HG02610 (cell line): ENCODE measurements at regions not wholly inside any gene's neighbourhood (a gene's known extent, or its start where the extent isn't known, plus 50 kb on each side); places are given as distances from the start of the nearest gene placed in this dataset.

Experiments
- ATAC-seq: cut with Tn5 transposase; IDR thresholded peaks from one replicate; pipeline ENCODE4 v1.9.1; 2021; ENCODE audit warnings: mild to moderate bottlenecking, moderate library complexity; ENCODE audit not compliant: unreplicated experiment

DNA sequence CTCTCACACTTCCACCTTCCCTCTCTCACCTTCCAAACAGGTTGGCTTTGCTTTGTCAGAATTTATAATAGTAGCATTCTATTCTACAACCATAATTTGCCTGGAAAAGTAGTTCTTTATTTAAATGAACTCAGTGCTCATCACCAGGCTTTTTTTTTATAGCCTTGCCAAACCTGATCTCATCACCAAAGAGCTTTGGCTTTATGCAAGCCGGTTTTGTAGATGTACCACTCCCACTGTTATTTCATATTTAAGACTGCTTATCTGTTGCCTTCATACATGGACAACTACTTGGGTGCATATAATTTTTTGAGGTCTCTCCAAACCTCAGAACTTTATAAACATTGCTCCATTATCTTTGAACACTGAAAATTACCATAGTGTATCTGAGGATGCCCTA is 246.1 kb upstream of the PPP2R3A start:
- no peak for ATAC-seq

DNA sequence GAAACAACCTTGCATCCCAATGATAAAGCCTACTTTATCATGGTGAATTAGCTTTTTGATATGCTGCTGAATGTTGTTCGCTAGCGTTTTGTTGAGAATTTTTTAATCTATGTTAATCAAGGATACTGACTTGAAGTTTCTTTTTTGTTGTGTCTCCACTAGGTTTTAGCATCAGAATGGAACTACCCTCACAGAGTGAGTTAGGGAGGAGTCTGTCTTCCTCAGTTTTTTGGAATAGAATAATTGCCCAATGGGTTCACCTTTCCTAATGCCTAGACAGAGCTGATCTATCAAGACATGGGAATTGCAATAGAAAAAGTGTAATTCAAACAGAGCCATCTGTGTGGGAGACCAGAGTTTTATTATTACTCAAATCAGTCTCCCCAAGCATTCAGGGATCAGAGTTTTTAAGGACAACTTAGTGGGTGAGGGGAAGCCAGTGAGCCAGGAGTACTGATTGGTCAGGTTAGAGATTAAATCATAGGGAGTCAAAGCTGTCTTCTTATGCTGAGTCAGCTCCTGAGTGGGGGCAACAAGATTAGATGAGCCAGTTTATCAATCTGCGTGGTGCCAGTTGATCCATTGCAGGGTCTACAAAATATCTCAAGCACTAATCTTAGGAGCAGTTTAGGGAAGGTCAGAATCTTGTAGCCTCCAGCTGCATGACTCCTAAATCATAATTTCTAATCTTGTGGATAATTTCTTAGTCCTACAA is 237.4 kb upstream of the PPP2R3A start:
- ATAC-seq, result no peak

DNA sequence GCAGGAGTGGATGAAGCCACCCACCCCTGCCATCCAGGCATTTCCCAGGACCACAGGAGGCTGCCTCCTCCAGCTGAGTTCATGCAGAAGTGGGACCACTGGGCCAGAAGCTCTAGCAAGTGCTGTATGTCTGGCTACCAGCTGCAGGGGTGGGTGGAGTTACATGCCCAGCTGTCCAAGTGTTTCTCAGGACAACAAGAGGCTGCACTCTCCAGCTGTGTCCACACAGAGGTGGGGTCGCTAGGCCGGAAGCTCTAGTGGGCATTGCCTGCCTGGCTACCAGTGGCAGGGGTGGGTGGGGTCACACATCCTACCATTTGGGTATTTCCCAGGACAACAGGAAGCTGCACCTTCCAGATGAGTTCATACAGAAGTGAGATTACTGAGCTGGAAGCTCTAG is 234.0 kb upstream of the PPP2R3A start:
- ATAC-seq, result no peak

DNA sequence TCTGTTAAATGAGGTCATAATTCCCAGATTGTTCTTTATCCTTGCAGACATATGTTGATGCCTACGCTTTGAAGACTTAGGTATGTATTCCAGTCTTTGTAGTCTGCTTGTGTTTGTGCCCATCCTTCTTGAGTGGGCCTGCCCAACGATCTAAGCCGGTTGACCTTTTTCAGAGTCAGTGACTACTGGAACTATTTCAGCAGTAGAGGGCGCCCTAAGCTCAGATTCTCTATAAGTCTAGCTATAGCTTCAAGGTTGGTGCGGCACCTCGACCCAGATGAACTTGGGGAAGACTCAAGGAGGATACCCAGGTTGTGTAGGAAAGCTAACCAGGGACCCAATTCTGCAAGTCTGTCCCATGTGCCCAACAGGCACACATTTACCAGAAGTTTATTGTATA is 228.8 kb upstream of the PPP2R3A start:
- no peak for ATAC-seq

DNA sequence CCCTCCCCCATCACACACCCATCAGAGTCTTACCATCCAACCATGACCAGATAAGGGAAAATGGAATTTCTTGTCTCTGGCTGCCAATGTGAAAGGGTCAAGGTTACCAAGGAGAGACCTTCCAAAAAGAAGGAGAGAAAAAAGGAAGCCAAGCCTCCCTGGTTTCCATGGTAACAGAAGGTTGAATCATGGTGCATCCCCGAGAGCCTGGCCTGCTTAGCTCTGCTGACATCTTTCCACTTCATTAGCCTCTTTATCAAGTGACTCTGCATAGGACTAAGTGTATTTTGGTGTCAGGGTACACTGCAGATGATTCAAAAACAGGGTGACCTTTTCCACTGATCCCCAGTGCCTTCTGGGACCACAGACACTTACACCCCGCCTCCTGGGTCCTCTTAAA is 225.7 kb upstream of the PPP2R3A start:
- ATAC-seq, result no peak

DNA sequence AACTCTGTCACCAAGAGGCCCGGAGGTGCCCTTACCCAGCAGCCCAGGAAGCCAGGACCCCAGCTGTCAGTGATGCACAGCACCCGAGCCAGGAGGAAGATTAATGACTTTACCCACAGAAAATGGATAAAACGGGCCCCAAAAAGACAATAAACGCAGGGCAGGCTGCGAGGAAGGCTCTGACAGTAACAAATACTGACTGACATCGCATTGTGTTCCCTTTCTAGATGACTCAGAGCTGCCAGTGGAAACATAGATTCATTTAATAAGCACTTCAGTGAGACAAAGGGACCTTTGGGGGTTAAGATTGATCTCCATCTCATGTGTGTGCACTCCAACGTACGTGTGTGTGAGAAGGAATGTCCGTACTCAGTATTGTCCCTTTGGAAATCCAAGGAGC is 225.3 kb upstream of the PPP2R3A start:
- no peak for ATAC-seq

DNA sequence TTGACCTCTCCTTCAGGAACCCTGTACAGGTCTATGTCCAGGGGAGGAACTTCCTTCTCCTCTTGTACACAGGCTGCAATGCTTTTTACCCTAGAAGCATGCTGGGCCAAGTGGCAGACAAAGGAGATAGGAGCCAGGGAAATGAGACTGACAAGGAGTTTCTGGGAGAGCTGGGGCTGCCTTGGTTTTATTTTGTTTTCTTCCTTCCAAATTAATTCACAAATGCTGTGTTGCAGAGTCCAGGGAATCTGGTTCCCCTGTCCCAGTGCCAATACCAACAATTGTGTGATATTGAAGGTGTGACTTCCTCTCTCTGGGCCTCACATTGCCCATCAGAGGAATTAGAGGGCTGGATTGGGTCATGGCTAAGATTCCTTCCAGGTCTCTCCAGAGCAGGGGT is 224.8 kb upstream of the PPP2R3A start:
- ATAC-seq, result no peak

DNA sequence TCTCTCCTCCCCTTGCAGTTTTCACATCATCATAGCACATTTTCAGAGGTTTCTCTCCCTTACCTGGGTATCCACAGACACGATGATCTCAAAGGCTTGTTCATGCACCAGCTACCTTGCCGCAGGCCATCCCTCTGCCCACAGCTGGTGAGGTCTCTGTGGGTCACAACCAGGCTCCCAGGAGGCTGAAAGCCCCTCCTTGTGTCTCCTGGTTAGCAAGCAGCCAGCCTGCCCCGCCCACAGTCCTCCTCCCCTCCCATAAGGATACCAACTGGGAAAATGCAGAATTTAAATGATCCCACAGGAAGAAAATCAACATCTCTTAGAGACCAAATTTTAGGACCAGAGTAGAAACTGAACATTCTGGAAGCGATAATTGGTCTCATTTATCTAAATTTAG is 213.5 kb upstream of the PPP2R3A start:
- ATAC-seq, result no peak

DNA sequence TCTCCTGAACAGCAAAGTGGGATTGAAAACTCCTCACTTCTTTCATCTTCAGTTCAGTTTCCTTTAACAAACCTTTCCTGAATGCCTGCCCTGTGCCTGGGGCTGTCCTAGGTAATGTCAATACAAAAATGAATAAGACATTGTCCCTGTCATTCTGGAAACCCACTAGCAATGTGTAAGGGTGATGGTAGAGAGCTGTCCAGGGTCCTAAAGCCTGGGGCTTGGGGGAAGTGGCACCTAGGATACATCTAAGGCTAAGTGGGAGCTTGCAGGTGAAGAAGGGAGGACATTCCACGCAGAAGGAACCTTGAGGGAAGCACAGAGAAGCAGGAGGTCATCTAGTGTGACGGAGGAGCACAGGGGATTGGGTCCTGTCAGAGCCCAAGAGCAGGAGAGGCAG is 212.7 kb upstream of the PPP2R3A start:
- no peak for ATAC-seq

DNA sequence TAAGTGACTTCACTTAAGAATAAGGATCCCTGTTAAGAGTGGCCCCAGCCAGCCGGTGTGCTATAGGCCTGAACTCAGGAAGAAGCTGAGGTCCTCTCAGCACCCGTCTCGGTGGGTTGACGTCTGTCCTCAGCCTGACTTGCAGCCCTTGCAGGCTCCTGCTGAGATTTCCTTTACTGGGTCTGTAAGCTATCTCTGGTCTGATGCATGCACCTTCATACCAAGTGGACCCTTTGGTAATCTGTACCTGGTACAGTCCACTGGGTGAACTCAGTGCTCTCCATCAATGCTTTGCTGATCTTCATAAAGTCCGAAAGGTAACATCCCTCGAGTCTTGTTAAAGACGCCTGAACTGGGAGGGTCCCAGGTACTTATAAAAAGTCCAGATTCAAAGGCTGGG is 212.0 kb upstream of the PPP2R3A start:
- no peak for ATAC-seq

DNA sequence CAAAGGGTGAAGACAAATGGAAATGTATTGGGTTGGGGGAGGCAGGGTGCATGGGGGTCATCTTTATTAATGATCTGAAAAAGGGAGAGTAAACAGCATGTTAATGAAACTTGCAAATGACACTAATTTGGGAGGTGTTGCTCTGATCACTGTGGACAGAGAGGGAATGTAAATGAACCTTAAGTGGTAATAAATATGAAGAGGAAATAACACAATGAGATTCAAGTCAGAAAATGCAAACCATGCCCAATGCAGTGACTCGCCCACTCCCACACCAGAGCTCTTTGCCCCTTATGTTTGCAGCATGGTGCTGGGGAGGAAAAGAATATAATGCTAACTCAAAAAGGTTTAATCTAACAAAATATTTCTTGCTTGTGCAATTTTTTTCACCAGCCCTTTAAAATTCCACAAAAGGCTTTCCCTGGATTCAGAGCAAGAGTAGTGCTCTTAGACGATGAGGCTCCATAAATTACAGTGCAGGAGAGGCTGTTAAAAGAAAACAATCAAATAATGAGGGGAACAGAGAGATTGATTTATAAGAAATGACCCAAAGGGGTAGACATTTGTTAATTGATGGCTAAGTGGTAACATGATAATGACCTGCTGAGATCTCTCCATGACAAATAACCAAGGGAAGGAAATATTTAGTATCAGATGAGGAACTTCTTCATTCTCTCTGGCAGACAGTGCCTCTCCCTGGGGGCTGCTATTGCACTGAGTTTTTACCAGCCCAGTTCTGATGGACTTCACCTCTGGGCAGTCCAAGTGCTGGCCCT is 210.0 kb upstream of the PPP2R3A start:
- no peak for ATAC-seq

DNA sequence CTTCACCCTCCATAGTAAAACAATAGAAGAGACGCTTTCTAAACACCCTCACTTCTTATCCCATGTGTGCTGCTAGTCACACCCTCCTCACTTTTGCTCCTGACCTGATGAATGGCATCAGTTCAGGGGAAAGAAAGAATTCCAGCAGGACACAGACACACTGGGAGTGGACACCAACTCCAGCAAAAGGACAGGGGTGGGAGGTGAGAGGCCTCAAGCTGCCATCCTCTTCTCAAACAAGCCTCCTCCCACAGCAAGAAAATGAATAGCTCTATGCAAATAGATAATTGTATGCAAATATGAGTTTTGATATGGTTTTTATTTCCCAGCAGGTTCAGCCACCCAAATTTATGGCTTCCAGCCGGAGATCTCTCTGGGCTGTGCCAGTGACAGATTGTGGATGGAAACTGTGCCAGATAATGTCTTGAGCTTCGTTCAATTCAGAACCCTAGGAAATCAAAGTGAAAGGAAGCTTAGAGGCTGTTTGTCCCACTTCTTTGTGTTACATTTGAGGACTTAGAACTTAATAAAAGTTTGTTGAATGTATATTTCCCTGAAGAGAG is 209.3 kb upstream of the PPP2R3A start:
- ATAC-seq, result no peak

DNA sequence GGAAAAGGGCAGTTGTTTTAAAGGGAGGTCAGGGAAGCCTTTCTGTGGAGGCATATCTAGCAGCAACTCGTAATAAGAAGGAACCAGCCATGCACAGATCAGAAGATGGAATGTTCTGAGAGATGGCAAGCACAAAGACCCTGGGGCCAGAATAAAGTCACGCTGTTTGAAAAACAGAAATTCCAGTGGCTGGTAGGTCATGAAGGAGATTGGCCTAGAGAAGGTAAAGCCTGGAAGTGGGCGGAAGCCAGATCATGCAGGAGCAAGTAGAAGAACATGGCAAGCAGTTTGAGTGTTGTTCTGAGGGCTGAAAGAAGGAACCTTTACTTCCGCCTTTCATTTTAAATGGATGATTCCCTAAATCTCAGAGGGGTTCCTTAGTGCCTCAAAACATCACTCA is 208.1 kb upstream of the PPP2R3A start:
- ATAC-seq, result no peak

DNA sequence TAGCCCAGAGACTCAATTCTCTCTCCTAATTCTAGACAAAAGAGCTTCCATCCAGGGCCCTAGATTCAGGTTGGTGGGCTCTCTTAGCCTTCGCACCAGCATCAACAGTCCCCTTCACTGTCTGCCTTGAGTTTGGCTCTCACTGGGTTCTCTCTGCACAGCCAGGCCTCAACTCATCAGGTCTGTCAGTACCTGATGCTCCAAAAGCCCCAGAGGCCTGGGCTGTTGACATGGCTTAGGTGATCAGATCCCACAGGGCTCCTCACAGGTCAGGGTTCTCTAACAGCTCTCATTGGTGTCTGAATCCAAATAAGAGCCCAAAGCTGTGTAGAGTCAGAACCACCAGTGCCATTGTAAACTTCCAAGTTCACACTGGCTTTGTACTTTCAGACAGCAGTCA is 206.6 kb upstream of the PPP2R3A start:
- ATAC-seq, result no peak

DNA sequence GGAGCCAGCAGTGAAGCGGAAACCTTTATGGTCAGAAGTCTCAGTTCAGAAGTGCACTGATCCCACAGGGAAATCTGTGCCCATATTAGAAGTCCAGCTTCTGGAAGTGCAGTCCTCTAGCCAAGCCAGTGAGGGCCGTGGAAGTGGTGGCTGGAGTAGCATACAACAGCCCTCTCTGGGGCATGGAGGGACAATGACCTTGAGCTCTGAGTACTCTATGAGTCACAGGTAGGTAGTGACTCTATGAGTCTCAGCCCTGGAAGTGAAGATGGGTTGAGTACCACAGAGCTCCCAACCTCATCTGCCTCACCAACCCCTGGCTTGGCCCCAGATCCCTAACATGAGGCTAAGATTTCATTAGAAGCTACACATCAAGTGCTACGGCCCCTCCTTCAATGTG is 205.9 kb upstream of the PPP2R3A start:
- ATAC-seq, result no peak

DNA sequence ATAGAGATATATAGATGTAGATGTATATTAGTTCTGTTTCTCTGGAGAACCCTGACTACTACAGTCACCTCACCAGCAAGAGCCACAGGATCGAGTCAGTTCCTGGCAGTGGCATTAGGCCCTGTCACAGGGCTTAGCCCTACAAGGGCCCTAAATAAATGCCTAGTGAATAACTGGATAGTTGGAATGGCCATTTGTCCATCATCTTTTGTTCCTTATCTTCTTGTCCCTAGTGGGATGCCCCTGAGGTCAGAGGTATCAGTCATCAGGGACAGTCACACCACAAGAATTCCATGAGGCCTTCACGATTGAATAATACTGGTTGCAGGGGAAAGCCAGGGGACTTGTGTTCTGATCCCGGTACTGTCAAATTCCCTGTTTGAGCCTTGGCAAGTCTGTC is 204.9 kb upstream of the PPP2R3A start:
- no peak for ATAC-seq

DNA sequence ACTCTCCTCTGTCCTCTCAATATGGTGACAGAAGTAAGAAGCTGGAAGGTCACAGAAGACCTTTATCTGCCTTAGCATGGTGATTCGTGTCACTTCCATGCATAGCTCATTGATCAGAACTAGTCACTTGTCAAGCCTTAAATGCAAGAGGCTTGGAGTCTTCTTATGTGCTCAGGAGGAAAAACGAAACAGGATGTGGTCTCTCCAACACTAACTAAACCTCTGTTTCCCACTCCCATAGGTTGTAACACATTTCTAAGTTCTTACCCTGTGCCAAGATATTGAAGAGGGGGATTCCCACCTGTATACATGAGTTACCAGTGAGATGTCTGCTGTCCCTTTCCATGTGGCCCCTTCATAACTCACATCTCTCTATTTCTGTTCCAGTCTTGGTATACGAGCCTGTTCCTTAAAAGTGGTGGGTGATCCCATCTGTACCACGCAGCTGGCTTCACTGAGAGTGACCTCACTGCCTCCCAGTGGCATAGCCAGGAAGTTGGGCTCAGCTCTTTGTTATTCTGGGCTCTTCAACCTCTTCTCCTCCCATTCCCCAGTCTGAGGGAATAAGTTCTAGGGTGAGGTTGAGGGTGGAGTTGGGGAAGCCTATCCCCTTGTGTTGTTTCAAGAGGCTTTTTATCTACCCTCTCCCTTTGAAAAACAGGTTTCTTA is 203.2 kb upstream of the PPP2R3A start:
- ATAC-seq, result no peak

DNA sequence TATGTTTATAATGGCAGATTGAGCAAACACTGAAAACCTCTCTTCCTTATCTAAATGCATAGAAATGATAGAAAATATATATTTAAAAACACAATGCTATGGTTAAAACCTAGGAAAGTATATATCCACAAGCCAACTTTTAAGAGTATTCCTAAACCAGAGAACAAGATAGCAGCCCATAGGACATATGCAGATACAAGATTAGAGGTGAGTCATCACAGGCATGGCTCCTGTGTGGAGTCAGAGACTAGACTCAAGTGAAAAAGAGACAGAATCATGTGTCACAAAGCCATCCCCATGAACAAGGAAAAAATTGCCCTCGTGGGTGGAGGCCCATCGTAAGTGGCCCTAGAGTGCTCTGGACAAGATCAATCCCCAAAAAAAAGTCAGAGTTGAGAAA is 199.4 kb upstream of the PPP2R3A start:
- no peak for ATAC-seq

DNA sequence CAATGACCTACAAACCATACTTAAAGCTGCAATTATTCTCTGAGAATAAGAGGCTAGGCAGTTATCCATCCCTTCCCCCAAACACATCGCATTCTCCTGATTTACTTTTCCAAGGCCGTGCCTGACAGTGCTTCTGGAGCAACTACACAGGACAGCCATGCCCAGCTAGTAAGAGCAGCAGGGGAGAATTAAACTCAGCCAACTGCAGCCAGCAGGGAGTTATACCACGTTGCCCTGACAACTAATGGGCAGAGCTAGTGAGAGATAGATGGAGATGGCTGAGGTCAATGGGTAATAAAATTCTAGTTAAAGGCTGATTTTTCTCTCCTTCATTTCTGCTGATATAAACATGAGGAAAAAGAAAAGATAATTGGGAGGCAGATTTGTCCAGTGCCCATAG is 193.8 kb upstream of the PPP2R3A start:
- no peak for ATAC-seq

DNA sequence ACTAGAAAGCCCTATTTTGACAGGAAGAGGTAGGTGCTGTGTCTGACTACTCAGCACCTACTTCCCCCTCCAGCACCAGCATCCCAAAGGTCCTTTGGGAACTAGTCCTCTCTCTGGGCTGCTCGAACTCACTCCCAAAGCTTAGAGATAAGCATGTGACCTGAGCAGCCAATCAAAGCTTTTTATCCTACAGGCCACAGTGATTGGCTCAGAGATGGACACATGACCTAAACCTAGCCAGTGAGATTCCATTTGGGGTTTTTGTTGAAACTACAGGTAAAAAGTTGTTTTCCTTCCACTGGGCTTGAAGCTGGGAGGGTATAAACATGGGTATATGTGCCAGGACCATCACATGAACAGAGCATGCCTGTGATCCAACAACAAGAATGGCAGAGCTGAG is 186.5 kb upstream of the PPP2R3A start:
- ATAC-seq, result no peak

DNA sequence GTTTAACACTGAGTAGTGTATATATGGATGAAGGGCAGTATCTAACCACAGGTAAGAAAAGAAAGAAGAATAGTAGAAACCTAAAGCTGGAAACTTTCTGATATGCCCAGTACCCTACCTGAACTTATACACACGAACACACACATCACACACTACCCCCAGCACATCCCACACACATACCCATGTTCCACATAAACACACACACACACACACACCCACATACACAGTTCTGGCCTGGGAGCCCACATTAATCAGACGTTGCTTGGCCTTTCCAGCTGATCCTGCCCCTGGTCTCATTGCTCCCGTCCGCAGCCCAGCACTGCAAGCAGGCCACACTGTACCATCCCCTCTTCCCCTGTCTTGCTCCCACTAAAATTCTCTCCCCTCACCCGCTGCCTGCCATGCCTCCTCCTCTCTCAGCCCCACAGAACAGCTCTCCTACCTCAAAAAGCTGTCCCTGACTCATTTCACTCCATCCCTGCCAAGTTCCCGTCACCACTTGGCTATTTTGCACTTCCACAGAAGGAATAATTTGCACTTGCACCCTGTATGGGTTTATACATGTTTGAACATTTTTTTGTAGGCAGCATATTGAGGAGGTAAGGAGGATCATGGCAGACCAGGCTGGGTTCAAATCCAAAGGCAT is 185.8 kb upstream of the PPP2R3A start:
- no peak for ATAC-seq
